ENCODE measurements at regions not wholly inside any gene's neighbourhood (a gene's known extent, or its start where the extent isn't known, plus 50 kb on each side); places are given as distances from the start of the nearest gene placed in this dataset.

- no peak overlapping the region for H3K4me3 ChIP-seq (replicated peaks in 1 of 2; ENCODE audit: low read depth in 2 of 2, low read length in 2 of 2)
- DNase-seq (ENCODE audit: low read depth in 2 of 2) = no peak
- no peak for TF ChIP-seq CTCF (IDR thresholded peaks at IDR 0.05; ENCODE audit: low read depth, low read length)
Observed at GRCh38 chr6:50337532-50338122, 287.9 kb upstream of the DEFB112 start.

- no peak overlapping the region for H3K4me3 ChIP-seq (replicated peaks in 1 of 2; ENCODE audit: low read depth in 2 of 2, low read length in 2 of 2)
- no peak for TF ChIP-seq CTCF (IDR thresholded peaks at IDR 0.05; ENCODE audit: low read depth, low read length)
- no peak for DNase-seq (ENCODE audit: low read depth in 2 of 2)
Observed at GRCh38 chr6:50353603-50354002, 303.9 kb upstream of the DEFB112 start.

GRCh38 chr6:50358113-50358512 is 308.4 kb upstream of the DEFB112 start:
- DNase-seq (ENCODE audit: low read depth in 2 of 2) = no peak
- no peak overlapping the region for H3K4me3 ChIP-seq (replicated peaks in 1 of 2; ENCODE audit: low read depth in 2 of 2, low read length in 2 of 2)
- no peak for TF ChIP-seq CTCF (IDR thresholded peaks at IDR 0.05; ENCODE audit: low read depth, low read length)

- TF ChIP-seq CTCF (IDR thresholded peaks at IDR 0.05; ENCODE audit: low read depth, low read length) = no peak
- DNase-seq (ENCODE audit: low read depth in 2 of 2) = no peak
- H3K4me3 ChIP-seq (replicated peaks in 1 of 2; ENCODE audit: low read depth in 2 of 2, low read length in 2 of 2) = no peak overlapping the region
Observed at GRCh38 chr6:50361641-50362331, 312.1 kb upstream of the DEFB112 start.

- TF ChIP-seq CTCF (IDR thresholded peaks at IDR 0.05; ENCODE audit: low read depth, low read length) = no peak
- no peak overlapping the region for H3K4me3 ChIP-seq (replicated peaks in 1 of 2; ENCODE audit: low read depth in 2 of 2, low read length in 2 of 2)
- DNase-seq (ENCODE audit: low read depth in 2 of 2) = no peak
Observed at GRCh38 chr6:50362706-50363105, 313.0 kb upstream of the DEFB112 start.

GRCh38 chr6:50369996-50370395 is 320.3 kb upstream of the DEFB112 start:
- H3K4me3 ChIP-seq (replicated peaks in 1 of 2; ENCODE audit: low read depth in 2 of 2, low read length in 2 of 2) = no peak overlapping the region
- TF ChIP-seq CTCF (IDR thresholded peaks at IDR 0.05; ENCODE audit: low read depth, low read length) = no peak
- no peak for DNase-seq (ENCODE audit: low read depth in 2 of 2)
